CD4-positive, alpha-beta T cell (primary cell): ENCODE measurements at regions not wholly inside any gene's neighbourhood (a gene's known extent, or its start where the extent isn't known, plus 50 kb on each side); places are given as distances from the start of the nearest gene placed in this dataset.

Source experiments
- ATAC-seq: fragments of 200-7000 bp; cut with Tn5 transposase; one replicate; pipeline ENCODE4 v1.10.0; 2022; ENCODE audit warnings: mild to moderate bottlenecking; ENCODE audit not compliant: poor library complexity
- CTCF ChIA-PET: fragments of 350-600 bp; sonication (Branson Sonifier 250); formaldehyde crosslinking; loops from one replicate; lab custom pipeline; 2021; ENCODE audit warnings: antibody characterized with exemption, inconsistent platforms; lab: Charles Lee
- POLR2A ChIA-PET: fragments of 350-600 bp; sonication (Branson Sonifier 250); formaldehyde crosslinking; loops from one replicate; lab custom pipeline; 2021; ENCODE audit warnings: antibody characterized with exemption, inconsistent platforms; lab: Charles Lee
- DNase-seq, 14 experiments: peaks; one replicate each; pipeline ENCODE4 v3.0.0-alpha.2; 2013 to 2020; ENCODE audit warnings: mixed read lengths in 2 of 14
- H3K27ac ChIP-seq, 2 donors: one replicate each; pipeline versions ENCODE4 v1.5.1 to v1.7.0; 2013; ENCODE audit warnings: low read length in 2 of 2, low read depth in 1 of 2, mild to moderate bottlenecking in 1 of 2
- H3K27me3 ChIP-seq, 2 experiments: 1 replicate in 1 of 2; 2 replicates in 1 of 2; pipeline versions ENCODE4 v1.6.1 to v1.7.0; 2013; ENCODE audit warnings: low read length in 2 of 2, control low read depth in 1 of 2, mild to moderate bottlenecking in 1 of 2, moderate library complexity in 1 of 2; ENCODE audit not compliant: insufficient read depth in 2 of 2, control insufficient read depth in 1 of 2
- H3K36me3 ChIP-seq: one replicate; pipeline ENCODE4 v1.6.1; 2013; ENCODE audit warnings: low read length, control low read depth; ENCODE audit not compliant: insufficient read depth
- H3K4me1 ChIP-seq: one replicate; pipeline ENCODE4 v1.6.1; 2013; ENCODE audit warnings: low read length, control low read depth; ENCODE audit not compliant: insufficient read depth
- H3K4me3 ChIP-seq: one replicate; pipeline ENCODE4 v1.5.1; 2013; ENCODE audit warnings: mild to moderate bottlenecking, low read length, moderate library complexity
- H3K9me3 ChIP-seq, 2 experiments: 1 replicate in 1 of 2; 2 replicates in 1 of 2; pipeline versions ENCODE4 v1.6.1 to v1.7.0; 2013; ENCODE audit warnings: low read length in 2 of 2, mild to moderate bottlenecking in 2 of 2, control low read depth in 1 of 2, moderate library complexity in 1 of 2; ENCODE audit not compliant: control insufficient read depth in 1 of 2, insufficient read depth in 1 of 2
- H3K27ac Mint-ChIP-seq: one replicate; pipeline ENCODE4 v1.8.0; 2020; ENCODE audit warnings: mixed read lengths
- H3K27me3 Mint-ChIP-seq: one replicate; pipeline ENCODE4 v1.8.0; 2021; ENCODE audit warnings: mixed read lengths
- H3K36me3 Mint-ChIP-seq: one replicate; pipeline ENCODE4 v1.8.0; 2021; ENCODE audit warnings: low read depth, mixed read lengths
- H3K4me1 Mint-ChIP-seq: one replicate; pipeline ENCODE4 v1.8.0; 2021; ENCODE audit warnings: low read depth, mixed read lengths
- H3K4me3 Mint-ChIP-seq: one replicate; pipeline ENCODE4 v1.8.0; 2020; ENCODE audit warnings: mild to moderate bottlenecking, mixed read lengths
- H3K9me3 Mint-ChIP-seq: one replicate; pipeline ENCODE4 v1.8.0; 2020; ENCODE audit warnings: mixed read lengths
- intact Hi-C, 2 experiments: fragments of 100-400 bp; cut with DNase I in 1 of 2; cut with micrococcal nuclease in 1 of 2; formaldehyde crosslinking; loops; one replicate each; pipeline versions ENCODE4 v1.15.1 to v1.9.0; 2023 to 2025; cut with DNase I, micrococcal nuclease
- TF ChIP-seq, protein P1 (sequence below): fragments of 200-600 bp; IDR thresholded peaks from one replicate; pipeline ENCODE4 v1.8.0; 2022; ENCODE audit warnings: antibody characterized with exemption, mild to moderate bottlenecking

DNA sequence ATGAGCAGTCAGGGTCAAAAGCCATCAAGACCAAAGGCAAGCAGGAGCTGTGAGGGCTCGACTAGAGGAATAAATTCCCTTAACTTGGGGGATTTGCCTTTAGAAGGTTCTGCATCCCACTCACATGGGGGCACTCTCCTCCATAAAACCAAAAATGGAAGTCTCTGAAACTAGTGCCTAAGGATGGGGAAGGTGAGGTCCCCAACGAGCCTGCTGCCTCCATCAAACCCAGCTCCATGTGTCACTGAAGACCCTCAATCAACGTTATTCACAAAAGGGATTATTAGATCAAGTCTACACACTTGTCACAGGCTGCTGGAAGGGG is 254.9 kb upstream of the NCKAP5 start:
- Mint-ChIP-seq H3K4me3 (no peak overlapping the region), H3K36me3 (no peaks in the 10 kb centered on the region), H3K4me1 (no peaks in the 10 kb centered on the region), H3K27me3 (peaks cover 13% of the 10 kb centered on the region), H3K27ac (no peak overlapping the region), H3K9me3 (no peaks in the 10 kb centered on the region)
- ChIA-PET CTCF (no interaction called here), POLR2A (no interaction called here)
- intact Hi-C loops, result no loop called here
- no peaks in the 10 kb centered on the region for H3K4me1 ChIP-seq
- peaks cover 0 to 4% of the 10 kb centered on the region in 2 experiments for H3K9me3 ChIP-seq
- TF ChIP-seq, protein P1, sequence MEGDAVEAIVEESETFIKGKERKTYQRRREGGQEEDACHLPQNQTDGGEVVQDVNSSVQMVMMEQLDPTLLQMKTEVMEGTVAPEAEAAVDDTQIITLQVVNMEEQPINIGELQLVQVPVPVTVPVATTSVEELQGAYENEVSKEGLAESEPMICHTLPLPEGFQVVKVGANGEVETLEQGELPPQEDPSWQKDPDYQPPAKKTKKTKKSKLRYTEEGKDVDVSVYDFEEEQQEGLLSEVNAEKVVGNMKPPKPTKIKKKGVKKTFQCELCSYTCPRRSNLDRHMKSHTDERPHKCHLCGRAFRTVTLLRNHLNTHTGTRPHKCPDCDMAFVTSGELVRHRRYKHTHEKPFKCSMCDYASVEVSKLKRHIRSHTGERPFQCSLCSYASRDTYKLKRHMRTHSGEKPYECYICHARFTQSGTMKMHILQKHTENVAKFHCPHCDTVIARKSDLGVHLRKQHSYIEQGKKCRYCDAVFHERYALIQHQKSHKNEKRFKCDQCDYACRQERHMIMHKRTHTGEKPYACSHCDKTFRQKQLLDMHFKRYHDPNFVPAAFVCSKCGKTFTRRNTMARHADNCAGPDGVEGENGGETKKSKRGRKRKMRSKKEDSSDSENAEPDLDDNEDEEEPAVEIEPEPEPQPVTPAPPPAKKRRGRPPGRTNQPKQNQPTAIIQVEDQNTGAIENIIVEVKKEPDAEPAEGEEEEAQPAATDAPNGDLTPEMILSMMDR, result no peak
- H3K36me3 ChIP-seq, result no peaks in the 10 kb centered on the region
- peaks cover 0 to 12% of the 10 kb centered on the region in 2 experiments for H3K27me3 ChIP-seq
- ATAC-seq (no peak), DNase-seq (no peak)
- no peak overlapping the region for H3K27ac ChIP-seq
- H3K4me3 ChIP-seq, result no peak overlapping the region

GRCh38 chr2:133824869-133825268 is 256.6 kb upstream of the NCKAP5 start:
- Mint-ChIP-seq H3K36me3 (no peaks in the 10 kb centered on the region), H3K4me3 (no peak overlapping the region), H3K4me1 (no peaks in the 10 kb centered on the region), H3K9me3 (no peaks in the 10 kb centered on the region), H3K27me3 (peaks cover 9% of the 10 kb centered on the region), H3K27ac (no peak overlapping the region)
- peaks cover 0 to 12% of the 10 kb centered on the region in 2 experiments for H3K27me3 ChIP-seq
- intact Hi-C loops, result no loop called here
- no peak overlapping the region for H3K4me3 ChIP-seq
- no peak for ATAC-seq
- no peak for DNase-seq
- ChIA-PET CTCF (no interaction called here), POLR2A (no interaction called here)
- no peaks in the 10 kb centered on the region for H3K36me3 ChIP-seq
- H3K27ac ChIP-seq, result no peak overlapping the region
- TF ChIP-seq, protein P1, result no peak
- no peaks in the 10 kb centered on the region for H3K4me1 ChIP-seq
- peaks cover 0 to 4% of the 10 kb centered on the region in 2 experiments for H3K9me3 ChIP-seq

DNA sequence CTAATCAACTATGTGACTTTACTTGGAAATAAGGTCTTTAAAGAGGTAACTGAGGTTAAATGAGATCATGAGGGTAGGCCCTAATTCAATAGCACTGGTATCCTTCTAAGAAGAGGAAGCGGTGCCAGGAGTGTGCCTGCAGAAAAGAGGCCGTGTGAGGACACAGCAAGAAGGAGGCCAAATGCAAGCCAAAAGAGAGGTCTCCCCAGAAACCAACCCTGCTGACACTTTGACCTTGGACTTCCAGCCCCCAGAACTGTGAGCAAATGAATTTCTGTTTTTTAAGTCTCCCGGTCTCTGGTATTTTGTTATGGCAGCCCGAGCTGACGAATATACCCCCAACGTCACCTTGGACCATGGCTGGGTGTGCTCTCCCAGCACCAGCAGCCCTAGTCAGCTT is 257.5 kb upstream of the NCKAP5 start:
- ChIA-PET CTCF (no interaction called here), POLR2A (no interaction called here)
- Mint-ChIP-seq H3K27ac (no peak overlapping the region), H3K4me3 (no peak overlapping the region), H3K36me3 (no peaks in the 10 kb centered on the region), H3K4me1 (no peaks in the 10 kb centered on the region), H3K9me3 (no peaks in the 10 kb centered on the region), H3K27me3 (peaks cover 10% of the 10 kb centered on the region)
- ATAC-seq (no peak), DNase-seq (no peak)
- H3K4me3 ChIP-seq, result no peak overlapping the region
- H3K4me1 ChIP-seq, result no peaks in the 10 kb centered on the region
- TF ChIP-seq, protein P1, result no peak
- no peak overlapping the region for H3K27ac ChIP-seq
- H3K36me3 ChIP-seq, result no peaks in the 10 kb centered on the region
- intact Hi-C loops, result no loop called here
- peaks cover 0 to 4% of the 10 kb centered on the region in 2 experiments for H3K9me3 ChIP-seq
- peaks cover 0 to 12% of the 10 kb centered on the region in 2 experiments for H3K27me3 ChIP-seq
